Activated CD4-positive, alpha-beta T cell treated with anti-CD3 and anti-CD28 coated beads, Interleukin-2, amount 10 ng/mL, durations not matched to agents 24 days and 14 days (primary cell): ENCODE measurements at regions not wholly inside any gene's neighbourhood (a gene's known extent, or its start where the extent isn't known, plus 50 kb on each side); places are given as distances from the start of the nearest gene placed in this dataset.
"Not testable (repeated sequence)": the region's sequence is repeated elsewhere in the genome, so short reads cannot be mapped to it uniquely, and the experiment has no call there.

Experiments used
- DNase-seq: peaks from one replicate; pipeline ENCODE4 v3.0.0; 2022
- H3K27ac Mint-ChIP-seq: one replicate; pipeline ENCODE4 v1.8.0; 2022; ENCODE audit warnings: mild to moderate bottlenecking, mixed read lengths
- H3K27me3 Mint-ChIP-seq: one replicate; pipeline ENCODE4 v1.8.0; 2022; ENCODE audit warnings: mixed read lengths
- H3K36me3 Mint-ChIP-seq: one replicate; pipeline ENCODE4 v1.8.0; 2022; ENCODE audit warnings: low read depth, mild to moderate bottlenecking, mixed read lengths
- H3K4me1 Mint-ChIP-seq: one replicate; pipeline ENCODE4 v1.8.0; 2021; ENCODE audit warnings: mixed read lengths
- H3K4me3 Mint-ChIP-seq: one replicate; pipeline ENCODE4 v1.8.0; 2022; ENCODE audit warnings: mild to moderate bottlenecking, moderate library complexity, mixed read lengths
- H3K9me3 Mint-ChIP-seq: one replicate; pipeline ENCODE4 v1.8.0; 2021; ENCODE audit warnings: mixed read lengths
- intact Hi-C: fragments of 100-400 bp; cut with micrococcal nuclease; formaldehyde crosslinking; loops from one replicate; pipeline ENCODE4 v1.15.1; 2023

DNA sequence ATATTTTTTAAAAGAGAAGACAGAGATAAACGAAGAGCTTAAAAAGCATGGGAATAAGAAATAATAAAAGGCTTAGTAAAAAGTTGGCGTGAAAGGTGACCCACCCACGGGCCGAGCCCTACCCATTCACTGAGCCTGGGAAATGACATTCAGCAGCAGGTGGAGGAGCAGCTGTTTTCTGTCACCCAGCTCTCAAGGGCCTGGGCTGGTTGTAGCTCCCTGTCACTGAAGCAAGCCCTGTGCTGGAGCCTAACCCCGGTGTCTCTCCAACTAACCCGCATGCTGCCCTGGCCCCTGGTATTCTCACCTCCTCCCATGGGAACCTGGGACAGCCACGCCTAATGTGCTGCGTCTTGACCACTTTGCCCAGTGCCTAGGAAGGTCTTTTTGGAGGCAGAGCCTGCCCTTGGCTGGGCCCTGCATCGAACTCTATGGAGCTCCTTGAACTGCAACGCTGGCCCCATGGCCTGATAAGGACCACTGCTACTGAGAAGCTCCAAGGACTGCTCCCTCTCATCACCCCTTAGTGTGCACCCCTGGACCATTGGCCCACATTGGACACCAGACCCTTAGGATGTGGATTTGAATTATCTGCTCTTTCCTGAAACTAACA lies 68.8 kb upstream of the IYD start:
- Mint-ChIP-seq H3K9me3 (no peaks in the 10 kb centered on the region), H3K27me3 (peaks cover 4% of the 10 kb centered on the region), H3K27ac (no peak overlapping the region), H3K36me3 (no peaks in the 10 kb centered on the region), H3K4me3 (no peak overlapping the region), H3K4me1 (peaks cover 3% of the 10 kb centered on the region)
- no peak for DNase-seq
- intact Hi-C loops = loop anchor here (5.0 kb wide), 1 partner anchor 53 kb away; no protein-coding TSS in a partner anchor

DNA sequence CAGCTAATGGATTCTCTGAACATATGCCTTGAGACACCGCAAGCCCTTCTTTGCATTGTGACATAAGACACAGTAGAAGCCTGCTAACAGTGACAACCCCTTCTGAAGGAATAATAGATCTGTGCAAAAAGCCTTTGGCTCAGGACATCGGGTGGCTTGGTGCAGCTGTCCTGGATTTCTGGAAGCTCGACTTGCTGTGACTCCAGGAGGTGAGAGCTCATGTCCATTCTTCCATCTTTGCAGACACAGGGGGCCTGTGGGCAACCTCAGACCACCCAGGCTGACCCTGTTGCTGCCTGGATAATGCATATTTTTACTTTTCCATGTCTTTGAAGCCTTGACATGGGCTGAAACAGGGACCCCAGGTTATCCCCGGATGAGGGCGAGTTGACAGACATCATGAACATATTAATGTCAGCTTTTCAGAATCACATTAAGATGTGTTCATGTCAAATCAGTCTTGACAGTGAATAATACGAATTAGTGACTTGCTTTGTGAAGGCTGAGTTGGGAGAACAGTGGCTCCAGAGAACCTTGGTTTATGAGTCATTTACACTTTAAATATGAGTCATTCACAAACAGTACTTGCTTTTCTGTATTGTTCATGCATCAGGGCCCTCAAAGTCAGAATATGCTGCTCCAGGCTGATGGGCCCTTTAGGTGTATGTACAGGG lies 66.8 kb upstream of the IYD start:
- intact Hi-C loops = loop anchor here (5.0 kb wide), 1 partner anchor 55 kb away; no protein-coding TSS in a partner anchor
- Mint-ChIP-seq H3K27me3 (peaks cover 10% of the 10 kb centered on the region), H3K36me3 (no peaks in the 10 kb centered on the region), H3K4me1 (peaks cover 3% of the 10 kb centered on the region), H3K4me3 (no peak overlapping the region), H3K27ac (no peak overlapping the region), H3K9me3 (no peaks in the 10 kb centered on the region)
- DNase-seq = no peak

GRCh38 chr6:150302520-150303176 lies 66.2 kb upstream of the IYD start:
- Mint-ChIP-seq H3K4me3 (no peak overlapping the region), H3K4me1 (peaks cover 3% of the 10 kb centered on the region), H3K9me3 (no peaks in the 10 kb centered on the region), H3K36me3 (no peaks in the 10 kb centered on the region), H3K27ac (no peak overlapping the region), H3K27me3 (peaks cover 15% of the 10 kb centered on the region)
- intact Hi-C loops = loop anchor here (5.0 kb wide), 1 partner anchor 55 kb away; no protein-coding TSS in a partner anchor
- DNase-seq = no peak

- peaks cover 16% of the 10 kb centered on the region for H3K27me3 Mint-ChIP-seq
- H3K9me3 Mint-ChIP-seq = no peaks in the 10 kb centered on the region
- intact Hi-C loops = loop anchor here (5.0 kb wide), 1 partner anchor 56 kb away; no protein-coding TSS in a partner anchor
- H3K36me3 Mint-ChIP-seq = no peaks in the 10 kb centered on the region
- no peak for DNase-seq
- no peak overlapping the region for H3K4me3 Mint-ChIP-seq
- H3K4me1 Mint-ChIP-seq = peaks cover 3% of the 10 kb centered on the region
- no peak overlapping the region for H3K27ac Mint-ChIP-seq
Observed at GRCh38 chr6:150303256-150303655, 65.6 kb upstream of the IYD start.

DNA sequence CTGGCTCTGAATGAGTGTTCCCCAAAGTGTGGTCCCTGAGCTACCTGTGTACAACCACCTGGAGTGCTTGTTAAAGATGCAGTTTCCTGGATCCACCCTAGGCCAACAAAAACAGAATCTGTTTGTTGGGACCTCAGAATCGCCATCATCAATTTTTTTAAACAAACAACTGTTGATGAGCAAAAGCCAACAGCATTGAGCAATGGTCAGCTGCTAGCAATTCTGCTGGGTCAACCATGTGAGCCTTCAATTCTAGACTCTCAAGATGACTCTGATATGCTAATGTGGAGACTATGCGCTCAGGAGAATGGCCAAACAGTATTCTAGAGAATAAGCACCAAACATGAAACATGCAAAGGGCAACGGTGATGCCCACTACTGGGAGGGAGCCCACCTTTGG lies 64.4 kb upstream of the IYD start:
- Mint-ChIP-seq H3K4me3 (no peak overlapping the region), H3K9me3 (no peaks in the 10 kb centered on the region), H3K4me1 (peaks cover 3% of the 10 kb centered on the region), H3K27ac (no peak overlapping the region), H3K27me3 (peaks cover 17% of the 10 kb centered on the region), H3K36me3 (no peaks in the 10 kb centered on the region)
- intact Hi-C loops = loop anchor here (5.0 kb wide), 1 partner anchor 57 kb away; no protein-coding TSS in a partner anchor
- DNase-seq = no peak

GRCh38 chr6:150306290-150306689 lies 62.5 kb upstream of the IYD start:
- no peaks in the 10 kb centered on the region for H3K9me3 Mint-ChIP-seq
- H3K27me3 Mint-ChIP-seq = peaks cover 17% of the 10 kb centered on the region
- H3K4me3 Mint-ChIP-seq = no peak overlapping the region
- H3K36me3 Mint-ChIP-seq = no peaks in the 10 kb centered on the region
- DNase-seq = no peak
- no peak overlapping the region for H3K27ac Mint-ChIP-seq
- intact Hi-C loops = no loop called here
- peaks cover 6% of the 10 kb centered on the region for H3K4me1 Mint-ChIP-seq

DNA sequence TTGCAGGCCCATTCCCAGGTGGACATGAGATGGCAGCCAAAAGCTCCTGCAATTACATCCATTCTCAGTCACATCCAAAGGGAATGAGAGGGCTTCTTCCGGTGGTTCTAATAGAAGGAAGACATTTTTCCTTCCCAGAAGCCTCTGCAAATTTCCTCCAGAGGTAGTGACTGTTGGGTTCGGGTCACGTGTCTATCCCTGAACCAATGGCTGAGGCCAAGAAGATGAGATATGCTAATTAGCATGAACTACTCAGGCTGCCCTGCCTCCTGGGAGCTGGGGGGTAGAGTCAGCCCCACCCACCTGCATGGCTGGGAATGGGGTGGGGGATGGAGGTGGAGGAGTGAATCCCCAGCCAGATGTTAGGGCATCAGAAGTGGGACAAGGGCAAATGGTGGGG lies 61.3 kb upstream of the IYD start:
- no peaks in the 10 kb centered on the region for H3K36me3 Mint-ChIP-seq
- H3K27me3 Mint-ChIP-seq = peaks cover 16% of the 10 kb centered on the region
- no peak for DNase-seq
- no peaks in the 10 kb centered on the region for H3K9me3 Mint-ChIP-seq
- no peak overlapping the region for H3K27ac Mint-ChIP-seq
- intact Hi-C loops = no loop called here
- peaks cover 3% of the 10 kb centered on the region for H3K4me1 Mint-ChIP-seq
- no peak overlapping the region for H3K4me3 Mint-ChIP-seq

GRCh38 chr6:150308812-150309645 lies 59.8 kb upstream of the IYD start:
- Mint-ChIP-seq H3K9me3 (no peaks in the 10 kb centered on the region), H3K27me3 (peaks cover 20% of the 10 kb centered on the region), H3K27ac (no peak overlapping the region), H3K4me1 (peaks cover 3% of the 10 kb centered on the region), H3K36me3 (no peaks in the 10 kb centered on the region), H3K4me3 (no peak overlapping the region)
- DNase-seq = no peak
- intact Hi-C loops = no loop called here

- H3K27me3 Mint-ChIP-seq = peaks cover 16% of the 10 kb centered on the region
- no peak for DNase-seq
- H3K36me3 Mint-ChIP-seq = no peaks in the 10 kb centered on the region
- intact Hi-C loops = no loop called here
- H3K27ac Mint-ChIP-seq = no peak overlapping the region
- peaks cover 3% of the 10 kb centered on the region for H3K4me1 Mint-ChIP-seq
- H3K4me3 Mint-ChIP-seq = no peak overlapping the region
- H3K9me3 Mint-ChIP-seq = no peaks in the 10 kb centered on the region
Observed at GRCh38 chr6:150310539-150310938, 58.3 kb upstream of the IYD start.

DNA sequence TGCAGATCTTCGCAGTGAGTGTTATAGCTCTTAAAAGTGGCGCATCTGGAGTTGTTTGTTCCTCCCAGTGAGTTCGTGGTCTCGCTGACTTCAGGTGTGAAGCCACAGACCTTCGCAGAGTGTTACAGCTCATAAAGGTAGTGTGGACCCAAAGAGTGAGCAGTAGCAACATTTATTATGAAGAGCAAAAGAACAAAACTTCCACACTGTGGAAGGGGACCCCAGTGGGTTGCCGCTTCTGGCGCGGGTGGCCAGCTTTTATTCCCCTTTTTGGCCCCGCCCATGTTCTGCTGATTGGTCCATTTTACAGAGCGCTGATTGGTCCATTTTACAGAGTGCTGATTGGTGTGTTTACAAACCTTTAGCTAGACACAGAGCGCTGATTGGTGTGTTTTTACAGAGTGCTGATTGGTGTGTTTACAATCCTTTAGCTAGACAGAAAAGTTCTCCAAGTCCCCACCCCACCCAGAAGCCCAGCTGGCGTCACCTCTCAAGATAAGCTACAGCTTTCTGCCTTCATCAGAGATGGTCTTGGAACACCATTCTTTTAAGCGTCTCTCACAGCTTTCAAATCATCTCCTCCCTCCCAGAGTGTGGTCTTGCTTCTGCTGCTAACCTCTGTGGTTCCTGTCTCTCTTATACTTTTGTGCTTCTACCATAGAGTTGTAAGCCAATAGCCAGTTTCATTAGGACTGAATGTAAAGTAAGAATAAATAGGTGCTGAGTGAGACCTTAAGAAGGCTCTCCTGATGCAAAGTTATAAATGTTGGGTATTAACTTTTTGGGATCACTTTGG lies 57.5 kb upstream of the IYD start:
- H3K9me3 Mint-ChIP-seq, H3K4me1 Mint-ChIP-seq, H3K36me3 Mint-ChIP-seq, H3K27ac Mint-ChIP-seq, intact Hi-C loops, H3K4me3 Mint-ChIP-seq, DNase-seq: not testable (repeated sequence)
- H3K27me3 Mint-ChIP-seq = peaks cover 14% of the 10 kb centered on the region

DNA sequence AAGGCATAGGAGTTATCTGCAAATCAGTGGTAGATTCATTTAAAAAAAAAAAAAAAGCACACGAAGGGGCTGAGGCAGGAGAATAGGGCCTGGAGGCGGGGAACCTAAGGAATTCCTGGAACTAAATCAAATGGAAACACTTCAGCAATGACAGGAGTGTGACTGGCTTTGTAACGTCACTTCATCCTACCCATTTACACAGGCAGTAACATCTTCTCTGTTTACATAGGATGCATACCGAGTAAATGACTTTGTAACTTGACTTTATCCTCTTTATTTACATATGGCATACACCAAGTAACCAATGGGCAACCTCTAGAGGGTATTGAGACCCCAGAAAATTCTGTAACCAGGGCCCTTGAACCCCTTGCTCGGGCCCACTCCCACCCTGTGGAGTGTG lies 56.4 kb upstream of the IYD start:
- no peak overlapping the region for H3K4me3 Mint-ChIP-seq
- H3K36me3 Mint-ChIP-seq = no peaks in the 10 kb centered on the region
- no peak for DNase-seq
- H3K4me1 Mint-ChIP-seq = peaks cover 3% of the 10 kb centered on the region
- no peak overlapping the region for H3K27ac Mint-ChIP-seq
- intact Hi-C loops = no loop called here
- no peaks in the 10 kb centered on the region for H3K9me3 Mint-ChIP-seq
- H3K27me3 Mint-ChIP-seq = peaks cover 9% of the 10 kb centered on the region

- H3K4me3 Mint-ChIP-seq = no peak overlapping the region
- no peak for DNase-seq
- no peaks in the 10 kb centered on the region for H3K36me3 Mint-ChIP-seq
- H3K27ac Mint-ChIP-seq = no peak overlapping the region
- intact Hi-C loops = no loop called here
- peaks cover 3% of the 10 kb centered on the region for H3K4me1 Mint-ChIP-seq
- no peaks in the 10 kb centered on the region for H3K9me3 Mint-ChIP-seq
- peaks cover 6% of the 10 kb centered on the region for H3K27me3 Mint-ChIP-seq
Observed at GRCh38 chr6:150312844-150313584, 55.8 kb upstream of the IYD start.
